GM12873 (cell line): ENCODE measurements at regions not wholly inside any gene's neighbourhood (a gene's known extent, or its start where the extent isn't known, plus 50 kb on each side); places are given as distances from the start of the nearest gene placed in this dataset.

Source experiments
- CTCF ChIP-seq: IDR thresholded peaks from 2 replicates; pipeline ENCODE4 v1.5.1; 2012; ENCODE audit warnings: low read depth, mild to moderate bottlenecking, moderate library complexity, low read length, control low read depth; ENCODE audit not compliant: insufficient read depth; ENCODE audit errors: missing control alignments

GRCh38 chr6:165862813-165863212 lies 199.8 kb upstream of the PDE10A start:
- TF ChIP-seq CTCF: no peak

- no peak for TF ChIP-seq CTCF
Observed at GRCh38 chr6:165861226-165861625, 198.2 kb upstream of the PDE10A start.

GRCh38 chr6:165858586-165858985 lies 195.5 kb upstream of the PDE10A start:
- TF ChIP-seq CTCF: no peak

GRCh38 chr6:165855856-165856255 lies 192.8 kb upstream of the PDE10A start:
- TF ChIP-seq CTCF: no peak

GRCh38 chr6:165854863-165855593 lies 192.0 kb upstream of the PDE10A start:
- TF ChIP-seq CTCF: no peak

- no peak for TF ChIP-seq CTCF
Observed at GRCh38 chr6:165854061-165854862, 191.2 kb upstream of the PDE10A start.

- TF ChIP-seq CTCF: no peak
Observed at GRCh38 chr6:165852676-165853075, 189.6 kb upstream of the PDE10A start.
